GM23248 (cell line): ENCODE measurements at regions not wholly inside any gene's neighbourhood (a gene's known extent, or its start where the extent isn't known, plus 50 kb on each side); places are given as distances from the start of the nearest gene placed in this dataset.

Source experiments
- DNase-seq: peaks from one replicate; pipeline ENCODE4 v3.0.0-alpha.2; 2015
- H2AFZ ChIP-seq: fragments of 200-600 bp; sonication (generic); 2 replicates; pipeline ENCODE4 v1.6.1; 2016; ENCODE audit warnings: antibody characterized with exemption
- H3F3A ChIP-seq: fragments of 200-600 bp; sonication (generic); 2 replicates; pipeline ENCODE4 v1.6.1; 2016; ENCODE audit warnings: mild to moderate bottlenecking, antibody characterized with exemption, mixed run types; ENCODE audit not compliant: insufficient read depth
- H3K27ac ChIP-seq: fragments of 200-600 bp; sonication (generic); 2 replicates; pipeline ENCODE4 v1.5.1; 2016; ENCODE audit warnings: mild to moderate bottlenecking
- H3K27me3 ChIP-seq: fragments of 200-600 bp; sonication (generic); replicated peaks from 2 replicates; pipeline ENCODE4 v1.6.1; 2016; ENCODE audit warnings: mild to moderate bottlenecking; ENCODE audit not compliant: insufficient read depth
- H3K36me3 ChIP-seq: fragments of 200-600 bp; sonication (generic); 2 replicates; pipeline ENCODE4 v1.6.1; 2016; ENCODE audit warnings: low read depth, mild to moderate bottlenecking
- H3K4me1 ChIP-seq: fragments of 200-600 bp; sonication (generic); 2 replicates; pipeline ENCODE4 v1.6.1; 2016; ENCODE audit warnings: mild to moderate bottlenecking; ENCODE audit not compliant: insufficient read depth
- H3K4me2 ChIP-seq: fragments of 200-600 bp; sonication (generic); one replicate; pipeline ENCODE4 v1.6.1; 2016; ENCODE audit warnings: mild to moderate bottlenecking; ENCODE audit not compliant: unreplicated experiment
- H3K4me3 ChIP-seq: fragments of 200-600 bp; sonication (generic); 2 replicates; pipeline ENCODE4 v1.5.1; 2016; ENCODE audit warnings: mild to moderate bottlenecking
- H3K79me2 ChIP-seq: fragments of 200-600 bp; sonication (generic); 2 replicates; pipeline ENCODE4 v1.6.1; 2016; ENCODE audit warnings: mild to moderate bottlenecking; ENCODE audit not compliant: insufficient read depth
- H3K9ac ChIP-seq: fragments of 200-600 bp; sonication (generic); 2 replicates; pipeline ENCODE4 v1.6.1; 2016; ENCODE audit warnings: mild to moderate bottlenecking
- H3K9me2 ChIP-seq: fragments of 200-600 bp; sonication (generic); 2 replicates; pipeline ENCODE4 v1.6.1; 2016; ENCODE audit warnings: mixed run types, mild to moderate bottlenecking, moderate library complexity; ENCODE audit not compliant: insufficient read depth
- H3K9me3 ChIP-seq: fragments of 200-600 bp; sonication (generic); one replicate; pipeline ENCODE4 v1.6.1; 2017; ENCODE audit warnings: low read depth
- H4K20me1 ChIP-seq: fragments of 200-600 bp; sonication (generic); 2 replicates; pipeline ENCODE4 v1.6.0; 2016; ENCODE audit not compliant: insufficient read depth
- EZH2 ChIP-seq: fragments of 200-600 bp; sonication (generic); IDR thresholded peaks from 2 replicates; pipeline ENCODE4 v1.6.1; 2018; ENCODE audit warnings: antibody characterized with exemption, mild to moderate bottlenecking; ENCODE audit not compliant: insufficient read depth, poor library complexity, severe bottlenecking
- EZH2phosphoT487 ChIP-seq: fragments of 200-600 bp; sonication (generic); IDR thresholded peaks from 2 replicates; pipeline ENCODE4 v1.6.1; 2018; ENCODE audit warnings: antibody characterized with exemption, moderate library complexity, mild to moderate bottlenecking, low read depth; ENCODE audit not compliant: insufficient read depth
- WGBS, 2 experiments: methylation state at CpG; one replicate each; pipeline ENCODE4 v1.1.6; 2015 to 2017; ENCODE audit warnings: low lambda C conversion rate in 2 of 2, low coverage in 1 of 2; ENCODE audit errors: missing lambda C conversion rate in 2 of 2; 5-methylcytosine and 5-hydroxymethylcytosine counted together
- in situ Hi-C: fragments of 300-500 bp; cut with MboI; formaldehyde crosslinking; loops from 2 replicates; pipeline ENCODE4 v1.15.0; 2020

- H3K36me3 ChIP-seq = no peaks in the 10 kb centered on the region
- H3K4me3 ChIP-seq = no peak overlapping the region
- H3K27me3 ChIP-seq = no peaks in the 10 kb centered on the region
- no peaks in the 10 kb centered on the region for H3K9me3 ChIP-seq
- H3K9ac ChIP-seq = no peak overlapping the region
- no peaks in the 10 kb centered on the region for H4K20me1 ChIP-seq
- in situ Hi-C loops = no loop called here
- H3K27ac ChIP-seq = no peak overlapping the region
- H3K4me2 ChIP-seq = no peak overlapping the region
- no peak for DNase-seq
- no peaks in the 10 kb centered on the region for H3K9me2 ChIP-seq
- no peak overlapping the region for H2AFZ ChIP-seq
- H3K79me2 ChIP-seq = no peaks in the 10 kb centered on the region
- 12 to 17% methylated on average over 8 of the region's 8 CpGs for WGBS, 2 experiments
- TF ChIP-seq EZH2 = no peak
- no peak for TF ChIP-seq EZH2phosphoT487
- 0 out of 2 replicates have a peak, but pooled peaks cover 6% of the 10 kb centered on the region for H3F3A ChIP-seq
- peaks cover 12% of the 10 kb centered on the region; the same call in 1 of the 2 replicates for H3K4me1 ChIP-seq
These were observed 136.5 kb upstream of the CDH4 start for GRCh38 chr20:61115364-61116065.

- peak overlapping the region; percentile 45 for H3K9ac ChIP-seq
- H3K27ac ChIP-seq = peak overlapping the region; percentile 66
- H3K36me3 ChIP-seq = no peaks in the 10 kb centered on the region
- no peak overlapping the region for H3K4me3 ChIP-seq
- H3K27me3 ChIP-seq = no peaks in the 10 kb centered on the region
- H3F3A ChIP-seq = 0 out of 2 replicates have a peak, but pooled peaks cover 6% of the 10 kb centered on the region
- H3K4me1 ChIP-seq = peaks cover 12% of the 10 kb centered on the region; the same call in 1 of the 2 replicates
- no peaks in the 10 kb centered on the region for H3K79me2 ChIP-seq
- in situ Hi-C loops = no loop called here
- H3K4me2 ChIP-seq = peak overlapping the region; percentile 51
- H3K9me3 ChIP-seq = no peaks in the 10 kb centered on the region
- no peak for TF ChIP-seq EZH2
- no peak for TF ChIP-seq EZH2phosphoT487
- WGBS, 2 experiments = 15 to 22% methylated on average over 5 of the region's 5 CpGs
- no peaks in the 10 kb centered on the region for H4K20me1 ChIP-seq
- 0 out of 2 replicates have a peak overlapping the region, but pooled peaks have one; percentile 17 for H2AFZ ChIP-seq
- DNase-seq = peak; percentile 67
- H3K9me2 ChIP-seq = no peaks in the 10 kb centered on the region
These were observed 134.3 kb upstream of the CDH4 start for GRCh38 chr20:61117725-61118124.

GRCh38 chr20:61118429-61119224 lies 133.4 kb upstream of the CDH4 start:
- Histone ChIP-seq H3K36me3 (no peaks in the 10 kb centered on the region), H3K79me2 (no peaks in the 10 kb centered on the region), H3K27ac (peak overlapping the region; percentile 66), H4K20me1 (no peaks in the 10 kb centered on the region), H3K4me2 (peak overlapping the region; percentile 51), H3K4me3 (no peak overlapping the region), H3K9me3 (no peaks in the 10 kb centered on the region), H3K4me1 (peaks cover 12% of the 10 kb centered on the region; the same call in 1 of the 2 replicates), H3K9me2 (no peaks in the 10 kb centered on the region), H3K9ac (peak overlapping the region; percentile 45), H3K27me3 (no peaks in the 10 kb centered on the region), H2AFZ (0 out of 2 replicates have a peak overlapping the region, but pooled peaks have one; percentile 17), H3F3A (0 out of 2 replicates have a peak, but pooled peaks cover 6% of the 10 kb centered on the region)
- peak; percentile 79 for DNase-seq
- TF ChIP-seq EZH2 = no peak
- no peak for TF ChIP-seq EZH2phosphoT487
- 43 to 48% methylated on average over 14 of the region's 14 CpGs for WGBS, 2 experiments
- in situ Hi-C loops = no loop called here

GRCh38 chr20:61119273-61119672 lies 132.8 kb upstream of the CDH4 start:
- H3K4me3 ChIP-seq = no peak overlapping the region
- H3K9ac ChIP-seq = no peak overlapping the region
- H3K9me2 ChIP-seq = no peaks in the 10 kb centered on the region
- H4K20me1 ChIP-seq = no peaks in the 10 kb centered on the region
- H3K36me3 ChIP-seq = no peaks in the 10 kb centered on the region
- no peaks in the 10 kb centered on the region for H3K79me2 ChIP-seq
- H3K4me1 ChIP-seq = peaks cover 12% of the 10 kb centered on the region; the same call in 1 of the 2 replicates
- no peak overlapping the region for H3K27ac ChIP-seq
- TF ChIP-seq EZH2 (no peak), EZH2phosphoT487 (no peak)
- H3K4me2 ChIP-seq = no peak overlapping the region
- DNase-seq = no peak
- H3K27me3 ChIP-seq = no peaks in the 10 kb centered on the region
- H2AFZ ChIP-seq = no peak overlapping the region
- 10 to 12% methylated on average over 10 of the region's 10 CpGs for WGBS, 2 experiments
- in situ Hi-C loops = no loop called here
- 0 out of 2 replicates have a peak, but pooled peaks cover 6% of the 10 kb centered on the region for H3F3A ChIP-seq
- no peaks in the 10 kb centered on the region for H3K9me3 ChIP-seq
